ENCODE measurements at regions not wholly inside any gene's neighbourhood (a gene's known extent, or its start where the extent isn't known, plus 50 kb on each side); places are given as distances from the start of the nearest gene placed in this dataset.
"Not testable (repeated sequence)": the region's sequence is repeated elsewhere in the genome, so short reads cannot be mapped to it uniquely, and the experiment has no call there.

DNA sequence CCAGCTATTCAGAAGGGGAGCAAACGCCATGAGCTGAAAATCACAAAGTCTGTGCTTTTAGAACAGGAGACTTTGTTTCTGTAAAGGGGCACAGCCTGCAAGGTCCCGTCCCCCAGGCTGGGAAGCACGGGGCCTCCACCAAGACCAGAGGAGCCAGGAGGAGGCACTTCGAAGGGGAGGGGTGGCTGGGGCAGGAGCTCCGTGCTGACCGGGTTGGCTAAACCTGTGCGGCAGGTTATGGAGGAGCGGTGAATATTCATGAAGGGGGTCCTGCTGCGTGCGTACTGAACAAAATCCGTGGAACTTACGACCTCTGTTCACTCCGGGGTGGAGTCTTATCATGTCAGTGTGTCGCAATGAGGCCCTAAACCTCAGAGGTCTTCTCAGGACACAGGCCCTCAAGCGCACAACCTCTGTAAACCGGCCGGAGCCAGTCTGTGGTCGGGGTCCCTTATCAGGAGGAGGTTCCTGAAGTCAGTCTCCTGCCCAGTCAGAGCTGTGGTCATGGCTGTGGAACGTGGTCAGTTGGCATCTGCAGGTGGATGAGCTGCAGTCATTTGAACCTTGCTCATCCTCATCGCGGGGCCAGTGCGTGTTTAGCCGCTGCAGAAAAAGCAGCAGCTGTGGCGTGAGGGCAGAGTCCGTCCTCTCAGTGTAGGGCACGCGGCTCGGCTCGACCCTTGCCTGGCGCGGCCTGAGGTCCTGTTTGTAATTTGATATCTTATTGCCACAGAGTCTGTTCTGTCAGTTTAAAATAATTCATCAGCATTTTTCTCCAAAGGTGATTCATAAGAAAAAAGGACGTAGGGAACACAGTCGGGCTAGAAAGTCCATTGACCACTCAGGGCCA is 5507.7 kb upstream of the TPTE start:
- not testable (repeated sequence) for H3K4me1 Mint-ChIP-seq; H3K27ac Mint-ChIP-seq; H3K36me3 Mint-ChIP-seq; H3K27me3 Mint-ChIP-seq (ENCODE audit: low read depth); H3K9me3 Mint-ChIP-seq; DNase-seq (ENCODE audit: low spot score in 2 of 2, unreplicated experiment in 2 of 2); H3K4me3 Mint-ChIP-seq

DNA sequence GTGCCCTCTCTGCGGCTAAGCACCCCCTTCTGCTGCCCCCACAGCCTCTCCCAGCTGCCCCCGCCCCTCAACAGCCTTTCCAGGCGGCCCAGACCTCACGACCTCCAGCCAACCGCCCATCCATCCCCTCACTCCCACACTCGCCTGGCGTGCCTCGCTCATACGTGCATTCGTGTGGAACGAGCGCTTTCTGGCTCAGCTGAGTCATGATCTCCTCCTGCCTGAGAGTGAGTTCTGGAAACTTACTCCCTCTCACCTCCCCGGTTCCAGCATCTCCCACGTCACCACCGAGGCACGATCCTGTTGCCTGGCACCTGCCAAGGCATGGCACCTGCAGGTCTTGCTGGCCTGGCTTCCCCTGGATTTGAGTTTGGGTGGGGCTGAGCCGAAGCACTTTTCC is 5506.2 kb upstream of the TPTE start:
- H3K27ac Mint-ChIP-seq; H3K27me3 Mint-ChIP-seq (ENCODE audit: low read depth); H3K4me1 Mint-ChIP-seq; H3K9me3 Mint-ChIP-seq; H3K36me3 Mint-ChIP-seq; DNase-seq (ENCODE audit: low spot score in 2 of 2, unreplicated experiment in 2 of 2); H3K4me3 Mint-ChIP-seq: not testable (repeated sequence)

DNA sequence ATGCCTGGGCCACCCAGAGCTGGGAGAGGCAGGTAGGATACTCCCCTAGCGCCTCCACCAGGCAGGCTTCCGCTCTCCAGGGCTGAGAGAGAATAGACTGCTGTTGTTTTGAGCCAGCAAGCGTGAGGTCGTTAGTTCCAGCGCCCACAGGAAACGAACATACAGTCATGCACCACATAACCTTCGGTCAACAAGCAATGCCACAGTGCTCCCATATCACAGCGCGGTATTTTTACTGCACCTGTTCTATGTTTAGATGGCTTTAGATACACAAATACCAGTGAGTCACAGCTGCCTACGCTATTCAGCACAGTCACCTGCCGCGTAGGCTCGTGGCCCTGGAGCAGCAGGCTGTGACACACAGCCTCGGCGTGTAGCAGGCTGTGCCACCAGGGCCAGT is 5502.3 kb upstream of the TPTE start:
- not testable (repeated sequence) for H3K9me3 Mint-ChIP-seq; H3K27me3 Mint-ChIP-seq (ENCODE audit: low read depth); H3K4me3 Mint-ChIP-seq; H3K4me1 Mint-ChIP-seq; H3K27ac Mint-ChIP-seq; DNase-seq (ENCODE audit: low spot score in 2 of 2, unreplicated experiment in 2 of 2); H3K36me3 Mint-ChIP-seq

DNA sequence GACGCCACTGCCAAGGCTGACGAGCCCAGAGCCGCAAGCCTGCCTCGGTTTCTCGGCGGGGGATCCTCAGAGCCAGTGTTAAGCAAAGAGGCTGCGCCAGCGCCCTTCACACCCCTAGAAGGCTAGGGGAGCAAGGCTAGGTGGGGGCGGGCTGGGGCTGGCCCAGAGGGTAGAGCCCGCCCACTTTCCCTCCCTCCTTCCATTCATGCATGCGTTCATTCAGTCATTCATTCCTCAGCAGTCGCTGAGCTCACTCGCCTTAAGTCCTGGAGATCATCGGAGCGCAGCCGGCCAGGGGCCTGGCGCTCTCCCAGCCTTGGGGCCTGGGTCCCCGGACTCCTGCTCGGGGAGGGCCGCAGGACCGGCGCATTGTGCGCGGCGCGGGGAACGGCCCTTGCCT is 5499.6 kb upstream of the TPTE start:
- not testable (repeated sequence) for H3K27me3 Mint-ChIP-seq (ENCODE audit: low read depth); H3K27ac Mint-ChIP-seq; H3K4me3 Mint-ChIP-seq; H3K36me3 Mint-ChIP-seq; H3K4me1 Mint-ChIP-seq; DNase-seq (ENCODE audit: low spot score in 2 of 2, unreplicated experiment in 2 of 2); H3K9me3 Mint-ChIP-seq

DNA sequence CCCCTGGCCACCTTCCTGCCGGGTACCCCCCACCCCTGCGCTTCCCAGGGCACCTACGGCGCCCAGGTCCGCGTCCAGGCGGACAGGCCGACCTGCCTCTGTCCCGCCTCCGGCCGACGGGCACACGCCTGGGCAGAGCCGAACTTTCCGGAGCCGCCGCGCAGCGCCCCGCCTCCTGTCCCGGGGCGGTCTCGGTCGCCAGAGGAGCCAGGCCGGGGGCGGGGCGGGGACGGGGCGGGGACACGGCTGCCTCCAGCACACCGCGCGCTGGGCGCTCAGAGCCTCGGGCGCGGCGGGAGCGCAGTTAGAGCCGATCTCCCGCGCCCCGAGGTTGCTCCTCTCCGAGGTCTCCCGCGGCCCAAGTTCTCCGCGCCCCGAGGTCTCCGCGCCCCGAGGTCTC is 5499.1 kb upstream of the TPTE start:
- not testable (repeated sequence) for DNase-seq (ENCODE audit: low spot score in 2 of 2, unreplicated experiment in 2 of 2); H3K9me3 Mint-ChIP-seq; H3K27ac Mint-ChIP-seq; H3K4me3 Mint-ChIP-seq; H3K4me1 Mint-ChIP-seq; H3K27me3 Mint-ChIP-seq (ENCODE audit: low read depth); H3K36me3 Mint-ChIP-seq

DNA sequence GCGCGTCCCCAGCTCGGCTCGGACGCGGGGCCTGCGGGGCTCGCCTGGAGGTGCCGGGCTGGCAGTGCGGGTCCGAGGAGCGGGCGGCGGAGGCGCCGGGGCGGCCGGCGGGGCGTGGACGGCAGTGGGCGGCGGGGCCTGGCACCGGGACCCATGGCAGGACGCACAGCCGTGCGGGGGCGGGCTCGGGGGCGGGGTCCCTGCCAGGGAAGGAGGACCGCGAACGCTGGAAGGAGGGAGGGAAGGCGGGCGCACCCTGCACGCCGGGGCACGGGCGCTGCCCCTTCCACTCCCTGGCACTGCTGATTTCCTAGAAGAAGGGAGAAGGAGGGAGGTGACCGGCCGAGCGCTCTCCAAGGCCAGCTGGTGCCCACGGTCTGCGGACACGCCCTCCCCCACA is 5498.6 kb upstream of the TPTE start:
- H3K4me3 Mint-ChIP-seq; H3K27ac Mint-ChIP-seq; H3K9me3 Mint-ChIP-seq; DNase-seq (ENCODE audit: low spot score in 2 of 2, unreplicated experiment in 2 of 2); H3K4me1 Mint-ChIP-seq; H3K36me3 Mint-ChIP-seq; H3K27me3 Mint-ChIP-seq (ENCODE audit: low read depth): not testable (repeated sequence)

DNA sequence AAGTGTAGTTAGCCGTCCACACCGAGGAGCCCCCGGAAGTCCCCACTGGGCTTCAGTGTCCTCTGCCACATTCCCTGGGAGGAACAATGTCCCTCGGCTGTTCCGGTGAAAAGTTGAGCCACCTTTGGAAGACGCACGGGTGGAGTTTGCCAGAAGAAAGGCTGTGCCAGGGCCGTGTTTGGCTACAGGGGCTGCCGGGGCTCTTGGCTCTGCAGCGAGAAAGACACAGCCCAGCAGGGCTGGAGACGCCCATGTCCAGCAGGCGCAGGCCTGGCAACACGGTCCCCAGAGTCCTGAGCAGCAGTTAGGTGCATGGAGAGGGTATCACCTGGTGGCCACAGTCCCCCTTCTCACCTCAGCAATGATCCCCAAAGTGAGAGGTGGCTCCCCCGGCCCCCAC is 5486.2 kb upstream of the TPTE start:
- H3K27me3 Mint-ChIP-seq (ENCODE audit: low read depth); H3K4me1 Mint-ChIP-seq; H3K36me3 Mint-ChIP-seq; DNase-seq (ENCODE audit: low spot score in 2 of 2, unreplicated experiment in 2 of 2); H3K4me3 Mint-ChIP-seq; H3K9me3 Mint-ChIP-seq; H3K27ac Mint-ChIP-seq: not testable (repeated sequence)

DNA sequence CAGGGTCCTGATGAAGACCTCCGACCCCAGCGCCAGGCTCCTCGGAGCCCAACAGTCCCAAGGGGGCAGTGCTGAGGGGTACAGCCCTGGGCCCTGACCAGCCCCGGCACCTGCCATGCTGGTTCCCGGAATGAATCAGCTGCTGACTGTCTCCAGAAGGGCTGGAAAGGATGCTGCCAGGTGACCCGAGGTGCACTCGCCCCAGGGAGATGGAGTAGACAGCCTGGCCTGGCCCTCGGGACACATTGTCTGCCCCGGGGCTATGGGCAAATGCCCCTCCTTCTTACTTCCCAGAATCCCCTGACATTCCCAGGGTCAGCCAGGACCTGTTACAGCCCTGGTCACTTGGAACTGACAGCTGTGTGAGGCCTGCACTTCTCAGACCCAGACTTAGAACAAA is 5485.8 kb upstream of the TPTE start:
- DNase-seq (ENCODE audit: low spot score in 2 of 2, unreplicated experiment in 2 of 2); H3K27ac Mint-ChIP-seq: not testable (repeated sequence)

DNA sequence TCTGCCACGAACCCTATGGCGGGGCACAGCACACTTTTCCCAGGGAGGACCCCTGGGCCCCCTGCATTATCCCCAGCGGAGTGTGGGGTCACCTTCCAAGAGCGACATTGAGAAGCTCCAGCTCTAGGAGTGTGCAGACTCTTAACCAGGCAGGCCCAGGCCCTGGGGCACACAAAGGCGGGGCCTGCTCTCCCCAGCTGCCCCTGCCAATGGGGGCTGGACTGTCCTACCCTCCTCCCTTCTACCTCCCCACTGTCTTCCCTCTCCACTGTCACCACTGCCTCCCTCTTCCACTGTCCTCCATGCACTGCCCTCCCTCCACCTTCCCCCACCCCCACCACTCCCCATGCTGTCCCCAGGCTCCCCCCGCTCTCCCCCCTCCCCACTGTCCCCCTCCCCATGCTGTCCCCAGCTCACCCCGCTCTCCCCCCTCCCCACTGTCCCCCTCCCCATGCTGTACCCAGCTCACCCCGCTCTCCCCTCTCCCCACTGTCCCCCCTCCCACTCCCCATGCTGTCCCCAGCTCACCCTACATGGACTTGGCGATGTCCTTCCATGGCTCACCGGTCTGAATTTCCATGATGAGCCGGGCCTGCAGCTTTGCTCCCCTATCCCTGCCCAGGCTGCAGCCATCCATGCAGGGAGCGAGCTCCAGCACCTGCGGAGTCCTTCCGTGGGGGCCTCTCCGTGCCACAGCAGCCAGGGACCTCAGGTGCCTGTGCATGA is 5483.6 kb upstream of the TPTE start:
- not testable (repeated sequence) for H3K36me3 Mint-ChIP-seq; H3K9me3 Mint-ChIP-seq; H3K4me3 Mint-ChIP-seq; H3K4me1 Mint-ChIP-seq; H3K27me3 Mint-ChIP-seq (ENCODE audit: low read depth); H3K27ac Mint-ChIP-seq; DNase-seq (ENCODE audit: low spot score in 2 of 2, unreplicated experiment in 2 of 2)

More for the DNA sequence above, 5485.8 kb upstream of the TPTE start:
- not testable (repeated sequence) for H3K9me3 Mint-ChIP-seq; H3K27me3 Mint-ChIP-seq (ENCODE audit: low read depth); H3K4me1 Mint-ChIP-seq; H3K36me3 Mint-ChIP-seq; H3K4me3 Mint-ChIP-seq

DNA sequence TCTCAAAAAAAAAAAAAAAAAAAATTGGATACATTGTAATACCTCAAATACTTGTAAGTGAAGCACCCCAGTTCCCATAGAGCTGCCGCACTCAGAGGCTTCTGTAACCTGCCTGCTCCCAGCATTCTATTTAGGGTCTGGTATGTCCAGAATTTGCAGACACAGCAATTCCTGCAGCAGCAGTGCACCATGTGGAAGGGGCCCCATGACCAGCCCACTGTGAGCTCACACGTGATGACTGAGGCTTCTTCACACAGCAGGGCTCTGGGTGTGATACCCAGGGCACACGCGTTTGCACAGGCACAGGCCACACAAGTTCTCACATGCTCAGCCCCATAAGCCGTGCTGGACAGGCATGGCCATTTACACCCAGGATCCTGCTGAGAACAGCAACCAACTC is 5481.5 kb upstream of the TPTE start:
- H3K36me3 Mint-ChIP-seq; H3K9me3 Mint-ChIP-seq; H3K27me3 Mint-ChIP-seq (ENCODE audit: low read depth); DNase-seq (ENCODE audit: low spot score in 2 of 2, unreplicated experiment in 2 of 2); H3K27ac Mint-ChIP-seq; H3K4me1 Mint-ChIP-seq; H3K4me3 Mint-ChIP-seq: not testable (repeated sequence)

DNA sequence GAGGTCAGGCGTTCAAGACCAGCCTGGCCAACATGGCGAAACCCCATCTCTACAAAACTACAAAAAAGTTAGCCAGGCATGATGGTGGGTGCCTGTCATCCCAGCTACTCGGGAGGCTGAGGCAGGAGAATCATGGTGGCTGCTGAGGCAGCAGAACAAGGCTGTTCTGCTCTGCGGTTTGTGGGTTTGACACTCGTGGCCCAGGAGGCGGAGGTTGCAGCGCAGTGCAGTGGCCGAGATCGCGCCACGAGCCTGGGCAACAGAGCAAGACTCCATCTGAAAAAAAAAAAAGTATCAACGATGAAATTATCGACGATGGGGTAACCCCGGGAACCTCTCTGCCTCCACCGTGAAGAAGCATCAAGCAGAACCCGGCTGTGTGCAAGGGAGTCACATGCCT is 5478.8 kb upstream of the TPTE start:
- H3K27me3 Mint-ChIP-seq (ENCODE audit: low read depth); H3K27ac Mint-ChIP-seq; DNase-seq (ENCODE audit: low spot score in 2 of 2, unreplicated experiment in 2 of 2); H3K9me3 Mint-ChIP-seq; H3K4me1 Mint-ChIP-seq; H3K36me3 Mint-ChIP-seq; H3K4me3 Mint-ChIP-seq: not testable (repeated sequence)

DNA sequence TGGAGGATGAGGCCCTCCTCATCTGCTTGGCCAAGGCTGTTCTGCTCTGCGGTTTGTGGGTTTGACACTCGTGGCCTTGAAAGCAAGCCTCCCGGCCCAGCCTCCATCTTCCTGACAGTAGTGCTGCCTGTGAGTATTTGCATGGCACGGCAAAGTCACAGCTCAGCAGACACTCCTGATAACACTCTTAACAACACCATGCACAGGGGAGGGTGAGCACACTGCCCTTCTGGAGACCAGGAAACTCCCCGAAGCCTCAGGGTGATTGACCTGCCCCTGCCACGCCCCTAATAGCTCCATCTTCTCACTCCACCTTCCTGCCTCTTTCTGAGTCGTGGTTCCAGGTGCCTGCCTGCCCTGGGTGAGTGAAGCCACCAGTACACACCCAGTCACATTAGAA is 5476.6 kb upstream of the TPTE start:
- not testable (repeated sequence) for H3K4me1 Mint-ChIP-seq; H3K9me3 Mint-ChIP-seq; H3K4me3 Mint-ChIP-seq; H3K27me3 Mint-ChIP-seq (ENCODE audit: low read depth); DNase-seq (ENCODE audit: low spot score in 2 of 2, unreplicated experiment in 2 of 2); H3K36me3 Mint-ChIP-seq; H3K27ac Mint-ChIP-seq

DNA sequence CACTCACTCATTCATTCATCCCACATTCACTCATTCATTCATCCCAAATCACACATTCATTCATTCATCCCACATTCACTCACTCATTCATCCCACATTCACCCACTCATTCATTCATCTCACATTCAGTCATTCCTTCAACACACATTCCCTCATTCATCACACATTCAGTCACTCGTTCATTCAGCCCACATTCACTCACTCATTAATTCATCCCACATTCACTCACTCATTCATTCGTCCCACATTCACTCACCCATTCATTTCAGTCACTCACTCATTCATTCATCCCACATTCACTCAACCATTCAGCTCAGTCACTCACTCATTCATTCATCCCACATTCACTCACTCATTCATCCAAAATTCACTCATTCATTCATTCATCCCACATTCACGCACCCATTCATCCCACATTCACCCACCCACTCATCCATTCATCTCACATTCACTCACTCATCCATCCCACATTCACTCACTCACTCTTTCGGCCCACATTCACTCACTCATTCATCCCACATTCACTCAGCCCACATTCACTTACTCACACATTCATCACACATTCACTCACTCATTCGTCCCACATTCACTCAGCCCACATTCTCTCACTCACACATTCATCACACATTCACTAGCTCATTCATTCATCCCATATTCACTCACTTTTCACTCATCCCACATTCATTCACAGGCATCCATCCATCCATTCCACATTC is 5469.9 kb upstream of the TPTE start:
- not testable (repeated sequence) for H3K36me3 Mint-ChIP-seq; H3K9me3 Mint-ChIP-seq; H3K4me3 Mint-ChIP-seq; H3K27me3 Mint-ChIP-seq (ENCODE audit: low read depth); DNase-seq (ENCODE audit: low spot score in 2 of 2, unreplicated experiment in 2 of 2); H3K4me1 Mint-ChIP-seq; H3K27ac Mint-ChIP-seq

Data from mesothelial cell of epicardium (in vitro differentiated cells).